Thyroid gland (tissue), 4 donors: ENCODE measurements at regions not wholly inside any gene's neighbourhood (a gene's known extent, or its start where the extent isn't known, plus 50 kb on each side); places are given as distances from the start of the nearest gene placed in this dataset.

ENCODE experiments used
- POLR2A ChIP-seq, 2 donors: fragments of 450-650 bp; IDR thresholded peaks; one replicate each; pipeline ENCODE4 v1.6.1; 2017; ENCODE audit warnings: antibody characterized with exemption in 2 of 2, mild to moderate bottlenecking in 2 of 2, moderate library complexity in 1 of 2
- TF ChIP-seq, protein P1 (sequence below), 6 experiments: fragments of 200-600 bp in 3 of 6; fragments of 450-650 bp in 3 of 6; sonication (generic) in 3 of 6; IDR thresholded peaks; one replicate each; pipeline ENCODE4 v1.5.1; 2016 to 2019; ENCODE audit warnings: antibody characterized with exemption in 6 of 6, mild to moderate bottlenecking in 2 of 6, inconsistent platforms in 1 of 6, moderate library complexity in 1 of 6

DNA sequence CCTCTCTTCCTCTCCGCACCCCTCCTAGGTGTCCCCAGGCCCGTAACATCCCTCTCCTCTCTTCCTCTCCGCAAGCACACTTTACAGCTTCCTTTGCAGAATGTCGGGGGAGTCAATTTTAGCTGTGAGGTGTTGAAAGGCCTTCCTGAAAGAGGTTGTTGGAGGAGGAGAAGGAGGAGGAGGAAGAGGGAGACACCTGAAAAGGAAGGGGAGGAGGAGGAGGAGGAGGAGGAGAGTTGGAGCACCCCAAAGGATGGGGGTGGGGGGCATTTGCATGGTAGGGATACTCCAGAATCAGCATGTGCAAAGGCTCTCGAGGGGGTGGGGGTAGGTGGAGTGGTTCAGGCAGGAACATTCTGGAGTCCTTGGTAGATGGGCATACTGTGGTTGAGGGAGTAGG lies 1045.1 kb downstream of the TBC1D22A start:
- TF ChIP-seq POLR2A (IDR thresholded peaks at IDR 0.05): no peak
- TF ChIP-seq, protein P1, sequence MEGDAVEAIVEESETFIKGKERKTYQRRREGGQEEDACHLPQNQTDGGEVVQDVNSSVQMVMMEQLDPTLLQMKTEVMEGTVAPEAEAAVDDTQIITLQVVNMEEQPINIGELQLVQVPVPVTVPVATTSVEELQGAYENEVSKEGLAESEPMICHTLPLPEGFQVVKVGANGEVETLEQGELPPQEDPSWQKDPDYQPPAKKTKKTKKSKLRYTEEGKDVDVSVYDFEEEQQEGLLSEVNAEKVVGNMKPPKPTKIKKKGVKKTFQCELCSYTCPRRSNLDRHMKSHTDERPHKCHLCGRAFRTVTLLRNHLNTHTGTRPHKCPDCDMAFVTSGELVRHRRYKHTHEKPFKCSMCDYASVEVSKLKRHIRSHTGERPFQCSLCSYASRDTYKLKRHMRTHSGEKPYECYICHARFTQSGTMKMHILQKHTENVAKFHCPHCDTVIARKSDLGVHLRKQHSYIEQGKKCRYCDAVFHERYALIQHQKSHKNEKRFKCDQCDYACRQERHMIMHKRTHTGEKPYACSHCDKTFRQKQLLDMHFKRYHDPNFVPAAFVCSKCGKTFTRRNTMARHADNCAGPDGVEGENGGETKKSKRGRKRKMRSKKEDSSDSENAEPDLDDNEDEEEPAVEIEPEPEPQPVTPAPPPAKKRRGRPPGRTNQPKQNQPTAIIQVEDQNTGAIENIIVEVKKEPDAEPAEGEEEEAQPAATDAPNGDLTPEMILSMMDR (IDR thresholded peaks at IDR 0.05): no peak
